Endothelial cell of umbilical vein (primary cell): ENCODE measurements at regions not wholly inside any gene's neighbourhood (a gene's known extent, or its start where the extent isn't known, plus 50 kb on each side); places are given as distances from the start of the nearest gene placed in this dataset.

Experiments
- BruUV-seq: library from RNA; stranded (reverse); fragments of 400-500 nt; replicated peaks from 2 replicates; lab custom pipeline; 2021; lab: Mats Ljungman, UMichigan
- CTCF ChIA-PET: fragments of 300-600, 350-600 bp; sonication (Branson Sonifier 250); formaldehyde crosslinking; loops from one replicate; lab custom pipeline; 2021; ENCODE audit warnings: antibody characterized with exemption, inconsistent platforms; lab: Charles Lee
- POLR2A ChIA-PET: fragments of 300-600, 350-600 bp; sonication (Branson Sonifier 250); formaldehyde crosslinking; loops from one replicate; lab custom pipeline; 2021; ENCODE audit warnings: antibody characterized with exemption, inconsistent platforms; lab: Charles Lee
- DNase-seq: peaks from one replicate; pipeline ENCODE4 v3.0.0-alpha.2; 2011; ENCODE audit warnings: low read depth, low spot score
- FAIRE-seq: peaks from 2 replicates; lab custom pipeline; 2011; peaks lifted over from hg19 to GRCh38; lab: Jason Lieb, UNC
- H2AFZ ChIP-seq: 2 replicates; pipeline ENCODE4 v1.6.0; 2012; ENCODE audit warnings: low read depth, low read length, control low read depth, inconsistent platforms
- H3K27ac ChIP-seq: 2 replicates; pipeline ENCODE4 v1.5.1; 2011; ENCODE audit warnings: low read depth, mild to moderate bottlenecking, control low read depth, low read length, moderate library complexity; ENCODE audit not compliant: insufficient read depth
- H3K27me3 ChIP-seq, 2 experiments: 2 replicates each; pipeline versions ENCODE4 v1.6.0 to v1.6.1; 2011; ENCODE audit warnings: low read length in 2 of 2, mixed read lengths in 1 of 2; ENCODE audit not compliant: control insufficient read depth in 2 of 2, insufficient read depth in 2 of 2
- H3K36me3 ChIP-seq, 2 experiments: 2 replicates in 1 of 2; 3 replicates in 1 of 2; pipeline ENCODE4 v1.5.1; 2011; ENCODE audit warnings: low read length in 2 of 2, mild to moderate bottlenecking in 1 of 2, moderate library complexity in 1 of 2; ENCODE audit not compliant: control insufficient read depth in 2 of 2, insufficient read depth in 2 of 2; ENCODE audit errors: extremely low read depth in 1 of 2
- H3K4me1 ChIP-seq: 3 replicates; pipeline ENCODE4 v1.5.1; 2011; ENCODE audit warnings: mild to moderate bottlenecking, low read length; ENCODE audit not compliant: control insufficient read depth, insufficient read depth; ENCODE audit errors: extremely low read depth
- H3K4me2 ChIP-seq: 2 replicates; pipeline ENCODE4 v1.6.1; 2011; ENCODE audit warnings: low read length, control low read depth, mixed read lengths; ENCODE audit not compliant: insufficient read depth
- H3K4me3 ChIP-seq, 3 experiments: fragments of 200-600 bp in 1 of 3; sonication (generic), shearing (Covaris generic) in 1 of 3; replicated peaks in 1 of 3; 2 replicates each; pipeline ENCODE4 v1.5.1; 2011 to 2016; ENCODE audit warnings: control low read depth in 3 of 3, low read length in 3 of 3, mild to moderate bottlenecking in 2 of 3, inconsistent platforms in 1 of 3, low read depth in 1 of 3, moderate library complexity in 1 of 3; ENCODE audit not compliant: insufficient read depth in 1 of 3
- H3K79me2 ChIP-seq: 2 replicates; pipeline ENCODE4 v1.6.0; 2012; ENCODE audit warnings: low read length, inconsistent platforms; ENCODE audit not compliant: control insufficient read depth, insufficient read depth
- H3K9ac ChIP-seq: replicated peaks from 2 replicates; pipeline ENCODE3; 2011; ENCODE audit warnings: low read length, control low read depth; ENCODE audit not compliant: insufficient read depth; ENCODE audit errors: extremely low read depth
- H3K9me1 ChIP-seq: replicated peaks from 3 replicates; pipeline ENCODE4 v1.6.0; 2011; ENCODE audit warnings: mild to moderate bottlenecking, low read length; ENCODE audit not compliant: control insufficient read depth, insufficient read depth; ENCODE audit errors: extremely low read depth
- H3K9me3 ChIP-seq: replicated peaks from 2 replicates; pipeline ENCODE4 v1.5.1; 2012; ENCODE audit warnings: low read length, inconsistent platforms; ENCODE audit not compliant: control insufficient read depth, insufficient read depth
- H4K20me1 ChIP-seq: replicated peaks from 2 replicates; pipeline ENCODE3; 2011; ENCODE audit warnings: mild to moderate bottlenecking, low read length; ENCODE audit not compliant: control insufficient read depth, insufficient read depth; ENCODE audit errors: extremely low read depth
- FOS ChIP-seq: IDR thresholded peaks from 2 replicates; pipeline ENCODE4 v1.6.1; 2011; ENCODE audit warnings: mild to moderate bottlenecking, low read length, moderate library complexity, borderline replicate concordance; ENCODE audit not compliant: insufficient read depth
- GATA2 ChIP-seq: IDR thresholded peaks from 2 replicates; pipeline ENCODE4 v1.7.0; 2011; ENCODE audit warnings: low read depth, mild to moderate bottlenecking, moderate library complexity, mixed read lengths, low read length; ENCODE audit not compliant: insufficient read length, insufficient read depth
- JUN ChIP-seq: IDR thresholded peaks from 2 replicates; pipeline ENCODE4 v1.6.1; 2011; ENCODE audit warnings: borderline replicate concordance, low read depth; ENCODE audit not compliant: insufficient read length, insufficient read depth
- MYC ChIP-seq: IDR thresholded peaks from one replicate; pipeline ENCODE4 v1.6.1; 2011; ENCODE audit warnings: mild to moderate bottlenecking, low read depth, low read length
- POLR2A ChIP-seq: IDR thresholded peaks from 2 replicates; pipeline ENCODE4 v1.6.1; 2012; ENCODE audit warnings: low read depth, mild to moderate bottlenecking, control low read depth, low read length
- POLR2AphosphoS5 ChIP-seq: IDR thresholded peaks from 2 replicates; pipeline ENCODE4 v1.6.1; 2012; ENCODE audit warnings: low read depth, mild to moderate bottlenecking, control low read depth, low read length, moderate library complexity; ENCODE audit not compliant: insufficient read depth
- dilution Hi-C: fragments of 300-500 bp; cut with MboI; formaldehyde crosslinking; loops from one replicate; pipeline ENCODE4 v1.15.0; 2019; ENCODE audit warnings: low sequenced_read_pairs; ENCODE audit not compliant: extremely low pct_ligation_motif_present
- intact Hi-C: fragments of 100-400 bp; cut with micrococcal nuclease; formaldehyde crosslinking; loops from one replicate; pipeline ENCODE4 v1.10.0; 2022
- TF ChIP-seq, protein P1 (sequence below), 2 donors: IDR thresholded peaks; 1 replicate in 1 of 2; 2 replicates in 1 of 2; pipeline ENCODE4 v1.5.1; 2011; ENCODE audit warnings: low read length in 2 of 2, mild to moderate bottlenecking in 2 of 2, moderate library complexity in 2 of 2, control low read depth in 1 of 2, inconsistent platforms in 1 of 2, low read depth in 1 of 2; ENCODE audit not compliant: insufficient read depth in 1 of 2; ENCODE audit errors: extremely low read depth in 1 of 2

DNA sequence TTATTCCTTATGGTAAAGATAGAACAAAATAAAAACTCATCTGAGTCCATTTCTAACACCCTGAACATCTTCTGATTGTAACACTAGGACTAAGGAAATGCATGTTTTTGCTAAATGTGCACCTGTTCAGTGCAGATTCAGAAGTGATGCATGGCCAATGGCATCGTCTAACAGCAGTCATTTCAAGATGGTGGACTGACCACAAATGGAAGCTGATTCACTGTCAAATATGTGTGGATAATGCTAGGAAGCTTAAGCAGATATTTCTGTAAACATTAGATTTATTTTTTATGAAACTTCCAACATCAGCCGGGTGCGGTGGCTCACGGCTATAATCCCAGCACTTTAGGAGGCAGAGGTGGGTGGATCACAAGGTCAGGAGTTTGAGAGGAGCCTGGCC, 394.8 kb downstream of the SAMD5 start:
- dilution Hi-C loops (no loop called here), intact Hi-C loops (no loop called here)
- H3K4me1 ChIP-seq = no peaks in the 10 kb centered on the region
- DNase-seq (no peak), FAIRE-seq (no peak)
- no peak overlapping the region for H3K27ac ChIP-seq
- H3K36me3 ChIP-seq = no peaks in the 10 kb centered on the region
- no peak overlapping the region for H3K4me3 ChIP-seq
- no peaks in the 10 kb centered on the region for H3K9me1 ChIP-seq
- CTCF ChIA-PET = no interaction called here
- no peak for TF ChIP-seq POLR2A
- TF ChIP-seq, protein P1, sequence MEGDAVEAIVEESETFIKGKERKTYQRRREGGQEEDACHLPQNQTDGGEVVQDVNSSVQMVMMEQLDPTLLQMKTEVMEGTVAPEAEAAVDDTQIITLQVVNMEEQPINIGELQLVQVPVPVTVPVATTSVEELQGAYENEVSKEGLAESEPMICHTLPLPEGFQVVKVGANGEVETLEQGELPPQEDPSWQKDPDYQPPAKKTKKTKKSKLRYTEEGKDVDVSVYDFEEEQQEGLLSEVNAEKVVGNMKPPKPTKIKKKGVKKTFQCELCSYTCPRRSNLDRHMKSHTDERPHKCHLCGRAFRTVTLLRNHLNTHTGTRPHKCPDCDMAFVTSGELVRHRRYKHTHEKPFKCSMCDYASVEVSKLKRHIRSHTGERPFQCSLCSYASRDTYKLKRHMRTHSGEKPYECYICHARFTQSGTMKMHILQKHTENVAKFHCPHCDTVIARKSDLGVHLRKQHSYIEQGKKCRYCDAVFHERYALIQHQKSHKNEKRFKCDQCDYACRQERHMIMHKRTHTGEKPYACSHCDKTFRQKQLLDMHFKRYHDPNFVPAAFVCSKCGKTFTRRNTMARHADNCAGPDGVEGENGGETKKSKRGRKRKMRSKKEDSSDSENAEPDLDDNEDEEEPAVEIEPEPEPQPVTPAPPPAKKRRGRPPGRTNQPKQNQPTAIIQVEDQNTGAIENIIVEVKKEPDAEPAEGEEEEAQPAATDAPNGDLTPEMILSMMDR (IDR thresholded peaks at IDR 0.05; ENCODE audit: extremely low read depth in 1 of 2, insufficient read depth in 1 of 2, low read depth in 1 of 2, low read length in 2 of 2) = no peak
- no peak for TF ChIP-seq JUN
- no peak for TF ChIP-seq GATA2
- TF ChIP-seq FOS = no peak
- TF ChIP-seq MYC = no peak
- H4K20me1 ChIP-seq = no peaks in the 10 kb centered on the region
- no peak overlapping the region for H2AFZ ChIP-seq
- POLR2A ChIA-PET = no interaction called here
- no peaks in the 10 kb centered on the region for H3K9me3 ChIP-seq
- no peaks in the 10 kb centered on the region for H3K27me3 ChIP-seq
- H3K9ac ChIP-seq = no peak overlapping the region
- H3K79me2 ChIP-seq = no peaks in the 10 kb centered on the region
- no peak overlapping the region for H3K4me2 ChIP-seq
- no TSS peak for BruUV-seq

DNA sequence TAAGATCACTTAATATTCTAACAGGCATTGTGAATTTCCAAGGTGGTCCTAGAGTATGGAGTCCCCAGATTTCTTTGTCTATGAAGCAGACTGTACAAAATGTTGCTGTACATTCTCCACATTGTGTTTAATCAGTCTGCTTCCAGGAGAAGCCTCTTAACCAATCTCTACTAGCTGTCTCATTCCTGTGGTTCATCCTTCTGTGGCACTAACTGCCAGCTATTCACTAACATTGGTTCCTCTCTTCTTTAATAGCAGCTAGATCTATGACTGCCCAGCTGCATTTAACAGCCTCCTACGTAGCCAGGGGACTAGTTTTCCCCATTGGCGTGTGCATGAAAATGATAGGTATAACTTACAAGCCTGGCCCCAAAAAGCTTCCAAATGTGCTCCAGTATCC, 395.4 kb downstream of the SAMD5 start:
- H3K79me2 ChIP-seq = no peaks in the 10 kb centered on the region
- H3K4me1 ChIP-seq = no peaks in the 10 kb centered on the region
- H3K4me2 ChIP-seq = no peak overlapping the region
- DNase-seq (no peak), FAIRE-seq (no peak)
- CTCF ChIA-PET = no interaction called here
- H3K9me3 ChIP-seq = no peaks in the 10 kb centered on the region
- no peak overlapping the region for H3K27ac ChIP-seq
- no peaks in the 10 kb centered on the region for H4K20me1 ChIP-seq
- no peaks in the 10 kb centered on the region for H3K27me3 ChIP-seq
- no peak for TF ChIP-seq POLR2AphosphoS5
- no peak overlapping the region for H2AFZ ChIP-seq
- H3K9ac ChIP-seq = no peak overlapping the region
- H3K36me3 ChIP-seq = no peaks in the 10 kb centered on the region
- intact Hi-C loops (no loop called here), dilution Hi-C loops (no loop called here)
- BruUV-seq = no TSS peak
- no peaks in the 10 kb centered on the region for H3K9me1 ChIP-seq
- POLR2A ChIA-PET = no interaction called here
- H3K4me3 ChIP-seq = no peak overlapping the region
